HAP-1 (cell line): ENCODE measurements at regions not wholly inside any gene's neighbourhood (a gene's known extent, or its start where the extent isn't known, plus 50 kb on each side); places are given as distances from the start of the nearest gene placed in this dataset.
"Not testable (repeated sequence)": the region's sequence is repeated elsewhere in the genome, so short reads cannot be mapped to it uniquely, and the experiment has no call there.

Experiments used
- DNase-seq, 2 experiments: peaks; one replicate each; pipeline ENCODE4 v3.0.0-alpha.2; 2016 to 2020; ENCODE audit warnings: low spot score in 2 of 2
- H3K27me3 ChIP-seq: fragments of 250-450 bp; sonication (Bioruptor Pico); 2 replicates; pipeline ENCODE4 v1.5.1; 2020; ENCODE audit warnings: low read depth, mild to moderate bottlenecking, moderate library complexity
- H3K36me3 ChIP-seq: fragments of 250-450 bp; sonication (Bioruptor Pico); replicated peaks from 2 replicates; pipeline ENCODE4 v1.5.1; 2020; ENCODE audit warnings: mild to moderate bottlenecking
- H3K4me1 ChIP-seq: fragments of 250-450 bp; sonication (Bioruptor Pico); 2 replicates; pipeline ENCODE4 v1.5.1; 2020; ENCODE audit warnings: mild to moderate bottlenecking
- H3K4me3 ChIP-seq: fragments of 250-450 bp; sonication (Bioruptor Pico); 2 replicates; pipeline ENCODE4 v1.5.1; 2020; ENCODE audit warnings: mild to moderate bottlenecking, moderate library complexity
- H3K9me3 ChIP-seq: fragments of 250-450 bp; sonication (Bioruptor Pico); 2 replicates; pipeline ENCODE4 v1.5.1; 2020; ENCODE audit warnings: mild to moderate bottlenecking, moderate library complexity
- in situ Hi-C: fragments of 300-500 bp; cut with MboI; formaldehyde crosslinking; loops from 3 replicates; pipeline ENCODE4 v1.14.3; 2020; ENCODE audit warnings: low sequenced_read_pairs, inconsistent platforms, mixed read lengths

DNA sequence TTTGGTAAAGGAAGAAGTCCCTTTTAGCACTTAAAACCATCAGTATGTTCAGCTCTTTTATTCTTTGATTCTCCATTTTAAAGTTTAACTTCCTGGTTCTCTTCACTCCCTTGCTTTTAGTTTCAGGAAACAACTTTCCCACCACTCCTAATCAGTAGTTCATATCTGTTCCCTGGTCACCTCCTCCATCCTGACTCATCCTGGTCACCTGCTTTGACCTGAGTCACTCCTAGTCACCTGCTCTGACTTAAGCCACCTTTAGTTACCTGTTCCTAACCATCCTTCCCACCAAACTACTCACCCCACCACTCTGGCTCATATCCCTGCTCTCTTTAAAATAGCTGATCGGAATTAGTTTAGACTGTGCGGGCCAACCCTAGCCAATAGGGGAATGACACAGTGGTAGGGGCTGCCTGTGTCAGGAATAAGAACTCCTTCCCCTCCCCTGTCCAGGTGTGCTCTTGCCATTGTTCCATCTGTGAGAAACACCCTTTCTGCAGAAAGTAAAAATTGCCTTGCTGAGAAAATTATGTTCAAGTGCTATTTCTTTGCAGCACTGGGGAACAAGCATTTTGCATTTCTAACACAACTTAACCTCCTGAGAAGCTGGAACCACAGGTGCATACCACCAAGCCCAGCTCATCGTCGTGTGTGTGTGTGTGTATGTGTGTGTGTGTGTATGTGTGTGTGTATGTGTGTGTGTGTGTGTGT is 204.0 kb upstream of the MAOA start:
- H3K27me3 ChIP-seq, H3K4me3 ChIP-seq, H3K36me3 ChIP-seq, H3K4me1 ChIP-seq, H3K9me3 ChIP-seq, in situ Hi-C loops, DNase-seq: not testable (repeated sequence)

DNA sequence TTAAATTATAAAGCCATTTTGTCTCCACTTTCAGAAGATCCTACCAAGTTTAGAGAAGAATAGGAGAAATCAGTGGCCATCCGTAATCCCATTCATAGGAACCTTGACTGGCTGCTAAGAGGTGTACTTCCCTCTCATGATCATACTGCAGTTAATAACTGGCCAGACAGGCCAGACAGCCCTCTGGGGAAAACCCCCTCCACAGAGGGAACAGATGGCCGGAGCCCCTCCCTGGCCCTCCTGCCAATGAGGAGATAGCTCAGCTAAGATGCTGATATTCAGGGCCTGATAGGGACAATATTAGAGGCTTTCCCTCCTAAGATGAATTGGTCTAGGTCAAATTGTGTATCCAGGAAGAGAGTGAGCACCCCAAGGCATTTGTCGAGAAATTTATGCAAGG is 200.0 kb upstream of the MAOA start:
- H3K4me3 ChIP-seq = no peak overlapping the region
- no peaks in the 10 kb centered on the region for H3K9me3 ChIP-seq
- no peak for DNase-seq
- no peaks in the 10 kb centered on the region for H3K36me3 ChIP-seq
- in situ Hi-C loops = no loop called here
- H3K27me3 ChIP-seq = no peaks in the 10 kb centered on the region
- no peaks in the 10 kb centered on the region for H3K4me1 ChIP-seq

DNA sequence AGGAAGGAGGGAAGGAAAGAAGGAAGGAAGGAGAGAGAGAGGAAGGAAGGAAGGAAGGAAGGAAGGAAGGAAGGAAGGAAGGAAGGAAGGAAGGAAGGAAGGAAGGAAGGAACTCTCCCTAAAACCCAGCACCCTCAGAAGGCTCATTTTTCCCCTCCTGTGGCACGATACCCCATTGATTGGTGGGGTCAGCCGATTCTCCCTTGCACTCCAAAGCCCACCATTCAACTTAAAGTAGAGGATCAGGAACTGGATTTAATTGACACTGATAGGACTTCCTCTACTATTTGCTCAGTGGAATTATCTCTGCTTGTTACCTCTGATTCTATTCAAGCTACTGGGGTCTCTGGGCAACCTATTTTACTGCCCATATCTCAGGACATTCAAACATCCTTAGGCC is 199.2 kb upstream of the MAOA start:
- Histone ChIP-seq H3K27me3 (no peaks in the 10 kb centered on the region), H3K4me1 (no peaks in the 10 kb centered on the region), H3K36me3 (no peaks in the 10 kb centered on the region), H3K4me3 (no peak overlapping the region), H3K9me3 (no peaks in the 10 kb centered on the region)
- DNase-seq = no peak
- in situ Hi-C loops = no loop called here

DNA sequence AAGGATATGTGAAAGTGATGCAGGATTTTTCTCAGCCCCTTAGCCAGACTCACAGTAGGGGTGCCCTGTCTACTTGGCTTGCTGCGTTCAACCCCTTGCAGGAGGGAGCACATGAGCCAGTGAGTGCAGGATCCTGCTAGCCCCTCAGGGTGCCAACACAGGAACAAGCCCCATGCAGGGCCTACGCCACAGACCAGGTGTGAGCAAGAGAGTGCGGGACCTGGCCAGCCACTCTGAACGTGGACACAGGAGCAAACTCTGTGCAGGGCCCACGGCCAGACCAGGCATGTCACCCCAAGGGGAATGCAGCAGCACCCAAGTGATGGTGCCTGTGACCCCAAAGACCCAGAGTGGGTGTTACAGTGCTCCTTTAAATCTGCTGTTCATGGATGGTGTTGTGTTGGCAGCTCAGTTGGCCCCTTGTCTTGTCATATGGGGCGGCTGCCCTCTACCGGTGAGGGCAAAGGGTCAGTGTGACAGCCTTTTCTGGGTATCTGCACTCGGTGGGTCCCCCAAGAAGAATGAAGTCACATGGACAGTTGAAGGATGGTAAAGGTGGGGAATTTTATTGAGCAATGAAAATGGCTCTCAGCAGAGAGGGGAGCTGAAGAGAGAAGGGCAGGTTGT is 188.4 kb upstream of the MAOA start:
- no peak overlapping the region for H3K4me3 ChIP-seq
- H3K27me3 ChIP-seq = no peaks in the 10 kb centered on the region
- no peaks in the 10 kb centered on the region for H3K4me1 ChIP-seq
- DNase-seq = no peak
- in situ Hi-C loops = no loop called here
- H3K9me3 ChIP-seq = no peaks in the 10 kb centered on the region
- no peaks in the 10 kb centered on the region for H3K36me3 ChIP-seq

DNA sequence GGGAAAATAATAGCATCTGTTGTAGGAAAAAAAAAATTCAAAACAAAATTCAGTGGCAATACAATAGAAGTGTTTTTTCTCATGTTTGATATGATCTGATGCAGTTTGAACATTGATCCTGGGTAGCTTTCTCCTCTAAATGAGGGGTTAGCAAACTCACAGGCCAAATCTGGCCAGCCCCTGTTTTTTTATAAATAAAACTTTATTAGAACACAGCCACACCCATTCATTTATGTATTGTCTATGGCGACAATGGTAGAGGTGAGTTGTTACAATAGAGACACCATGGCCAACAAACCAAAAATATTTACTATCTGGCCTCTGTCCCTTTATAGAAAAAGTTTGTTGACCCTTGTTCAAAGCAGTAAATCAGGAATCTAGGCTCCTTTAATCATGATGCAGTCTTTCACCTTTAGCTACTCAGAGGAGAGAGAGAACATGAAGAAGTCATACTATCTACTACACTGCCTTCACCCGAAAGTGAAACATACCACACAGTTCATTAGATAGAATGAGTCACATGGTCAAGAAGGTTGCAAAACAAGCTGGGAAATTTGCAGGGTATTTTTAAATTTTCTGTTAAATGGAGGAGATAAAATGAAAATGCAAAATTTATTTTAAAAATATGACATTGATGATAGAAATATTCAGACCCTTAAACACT is 186.6 kb upstream of the MAOA start:
- in situ Hi-C loops = no loop called here
- Histone ChIP-seq H3K4me3 (no peak overlapping the region), H3K9me3 (no peaks in the 10 kb centered on the region), H3K4me1 (no peaks in the 10 kb centered on the region), H3K27me3 (no peaks in the 10 kb centered on the region), H3K36me3 (no peaks in the 10 kb centered on the region)
- no peak for DNase-seq

DNA sequence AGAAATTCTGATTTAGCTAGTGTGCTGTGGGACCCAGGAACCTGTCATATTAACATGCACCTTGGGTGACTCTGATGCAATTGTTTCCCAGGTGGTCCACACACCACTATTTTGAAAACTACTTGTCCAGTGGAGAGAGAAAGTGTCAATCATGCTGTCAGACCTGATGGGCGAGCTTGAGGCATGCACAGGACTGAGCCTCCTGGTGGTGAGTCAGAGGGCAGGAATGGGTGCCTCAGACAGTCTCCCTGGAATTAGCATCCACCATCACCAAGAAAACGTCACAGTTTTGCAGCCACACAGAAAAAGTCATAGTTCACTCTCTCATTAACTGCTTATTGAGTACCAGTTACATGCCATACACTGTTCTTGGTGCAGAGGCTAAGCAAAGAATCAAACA is 181.8 kb upstream of the MAOA start:
- no peaks in the 10 kb centered on the region for H3K27me3 ChIP-seq
- no peaks in the 10 kb centered on the region for H3K36me3 ChIP-seq
- in situ Hi-C loops = no loop called here
- no peak for DNase-seq
- H3K4me1 ChIP-seq = no peaks in the 10 kb centered on the region
- H3K4me3 ChIP-seq = no peak overlapping the region
- no peaks in the 10 kb centered on the region for H3K9me3 ChIP-seq

DNA sequence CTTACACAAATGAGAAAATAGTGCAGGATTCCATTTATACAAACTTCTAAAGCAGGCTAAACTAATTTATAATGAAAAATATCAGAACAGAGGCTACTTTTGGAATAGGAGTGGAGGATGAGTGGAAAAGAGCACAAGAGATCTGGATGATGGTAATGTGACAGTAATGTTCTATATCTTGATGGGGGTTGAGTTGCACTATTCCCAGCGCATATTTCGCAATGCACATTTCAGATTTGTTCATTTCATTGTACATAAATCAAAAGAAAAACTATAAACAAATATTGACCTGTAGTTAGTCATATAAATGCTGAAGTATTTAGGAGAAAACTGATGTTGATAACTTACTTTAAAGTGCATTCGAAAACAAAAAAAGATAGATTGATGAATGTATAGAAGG is 177.0 kb upstream of the MAOA start:
- DNase-seq = no peak
- Histone ChIP-seq H3K36me3 (no peaks in the 10 kb centered on the region), H3K4me3 (no peak overlapping the region), H3K9me3 (no peaks in the 10 kb centered on the region), H3K4me1 (no peaks in the 10 kb centered on the region), H3K27me3 (no peaks in the 10 kb centered on the region)
- in situ Hi-C loops = no loop called here

DNA sequence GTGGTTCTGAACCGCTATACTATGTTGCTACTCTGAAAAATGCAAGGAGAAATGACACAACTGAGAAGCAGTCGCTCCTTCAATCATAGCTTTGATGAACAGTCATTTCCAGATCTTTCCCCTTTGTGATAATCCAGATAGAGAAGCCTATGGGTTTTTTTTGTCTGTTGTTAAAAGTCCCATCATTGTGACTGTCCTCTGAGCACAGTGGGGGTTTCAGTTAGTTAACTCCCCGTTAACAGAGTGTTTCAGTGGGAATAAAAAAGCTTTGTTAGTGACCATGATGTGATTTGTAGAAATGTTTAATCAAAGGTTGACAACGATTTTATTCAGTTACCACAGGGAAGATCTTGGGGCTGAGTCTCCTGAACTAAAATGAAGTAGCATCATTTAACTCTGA is 176.2 kb upstream of the MAOA start:
- no peak for DNase-seq
- no peaks in the 10 kb centered on the region for H3K4me1 ChIP-seq
- H3K36me3 ChIP-seq = no peaks in the 10 kb centered on the region
- H3K9me3 ChIP-seq = no peaks in the 10 kb centered on the region
- no peak overlapping the region for H3K4me3 ChIP-seq
- in situ Hi-C loops = no loop called here
- H3K27me3 ChIP-seq = no peaks in the 10 kb centered on the region

DNA sequence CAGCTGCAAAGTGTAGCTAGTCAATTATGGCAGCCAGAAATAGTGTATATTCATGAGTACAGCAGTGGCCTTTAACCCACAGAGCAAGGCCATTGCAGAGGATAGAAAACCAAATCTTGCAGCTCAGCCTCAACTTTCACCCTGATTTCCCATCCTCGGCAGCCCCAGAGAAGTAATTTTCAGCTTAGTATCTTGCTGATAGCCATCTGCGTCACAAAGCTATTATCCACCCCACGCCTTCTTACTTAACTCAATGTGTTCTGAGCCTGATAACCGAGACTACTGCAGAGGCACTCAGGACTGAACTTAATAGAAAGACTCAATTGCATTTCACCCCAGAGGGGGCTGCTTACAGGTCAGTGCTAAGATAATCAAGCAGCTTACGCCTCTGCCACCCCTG is 174.5 kb upstream of the MAOA start:
- Histone ChIP-seq H3K27me3 (no peaks in the 10 kb centered on the region), H3K9me3 (no peaks in the 10 kb centered on the region), H3K4me3 (no peak overlapping the region), H3K36me3 (no peaks in the 10 kb centered on the region), H3K4me1 (no peaks in the 10 kb centered on the region)
- in situ Hi-C loops = no loop called here
- DNase-seq = peak in 1 of 2 experiments; percentile 9

DNA sequence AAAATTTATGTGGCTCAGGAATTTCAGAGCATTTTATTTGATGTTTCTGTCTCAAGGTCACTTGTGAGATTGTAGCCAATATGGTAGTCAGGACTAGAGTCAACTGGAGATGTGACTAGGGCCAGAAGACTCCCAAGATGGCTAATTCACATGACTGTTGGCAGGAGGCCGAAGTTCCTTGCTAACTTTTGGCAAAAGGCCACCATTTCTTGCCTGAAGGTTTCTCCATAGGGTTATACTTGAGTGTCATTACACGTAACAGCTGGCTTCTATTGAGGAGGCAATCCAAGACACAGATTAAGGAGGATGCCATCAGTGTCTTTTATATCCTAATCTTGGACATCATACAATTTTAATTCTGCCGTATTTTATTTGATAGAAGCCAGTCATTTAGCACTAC is 162.3 kb upstream of the MAOA start:
- Histone ChIP-seq H3K27me3 (no peaks in the 10 kb centered on the region), H3K4me1 (no peaks in the 10 kb centered on the region), H3K36me3 (no peaks in the 10 kb centered on the region), H3K4me3 (no peak overlapping the region), H3K9me3 (no peaks in the 10 kb centered on the region)
- in situ Hi-C loops = no loop called here
- no peak for DNase-seq

DNA sequence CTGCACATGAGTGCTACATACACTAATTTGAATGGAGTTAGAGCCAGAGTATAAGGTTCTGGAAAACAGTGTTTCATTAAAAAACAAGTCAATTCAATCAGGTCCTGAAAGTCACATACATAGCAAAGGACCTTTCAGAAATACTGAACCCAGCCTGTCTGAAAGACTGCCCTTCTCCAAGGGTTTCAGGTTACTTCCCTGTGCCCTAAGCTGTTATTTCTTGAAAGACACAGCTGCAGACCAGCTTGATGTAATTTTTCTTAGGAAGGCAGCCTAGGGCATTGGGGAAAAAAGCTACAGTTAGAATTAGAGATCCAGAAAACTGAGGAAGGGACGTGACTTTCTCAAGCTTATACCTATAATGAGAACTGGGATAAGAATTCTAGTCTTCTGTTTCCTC is 155.9 kb upstream of the MAOA start:
- H3K36me3 ChIP-seq = no peaks in the 10 kb centered on the region
- H3K27me3 ChIP-seq = no peaks in the 10 kb centered on the region; the same call in 1 of the 2 replicates
- no peaks in the 10 kb centered on the region for H3K4me1 ChIP-seq
- no peak for DNase-seq
- H3K9me3 ChIP-seq = no peaks in the 10 kb centered on the region
- in situ Hi-C loops = no loop called here
- no peak overlapping the region for H3K4me3 ChIP-seq

DNA sequence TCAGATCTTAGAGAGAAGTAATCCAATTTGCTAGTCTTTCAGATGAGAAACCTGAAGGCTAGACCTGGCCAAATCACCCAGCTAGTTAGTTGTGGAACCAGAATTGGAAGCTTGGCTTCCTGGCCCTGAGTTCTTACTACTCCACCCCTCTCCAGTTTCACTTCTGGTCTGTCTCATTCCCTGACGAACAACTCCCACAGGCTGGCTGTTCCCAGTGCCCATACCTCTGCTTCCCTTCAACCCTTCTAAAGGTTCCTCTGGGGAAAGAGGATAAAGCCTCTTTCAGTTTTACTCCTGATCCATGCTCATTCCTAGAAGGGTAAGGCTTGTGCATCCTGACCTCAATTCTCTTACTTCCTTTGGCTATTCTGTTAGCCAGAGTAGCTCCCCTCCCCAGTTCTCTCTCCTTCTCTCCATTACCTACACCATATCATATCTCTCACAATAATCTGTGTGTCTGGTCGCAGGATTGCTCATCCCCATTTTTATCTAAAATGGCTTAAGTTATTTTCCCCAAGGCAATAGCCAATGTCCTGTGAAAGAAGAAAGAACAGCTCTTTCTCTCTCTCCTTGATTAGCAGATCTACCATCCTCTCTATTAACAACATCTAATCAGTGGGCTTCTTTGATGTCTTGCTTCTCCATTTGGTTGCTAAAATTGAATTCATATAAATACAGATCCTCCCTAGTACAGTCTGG is 155.0 kb upstream of the MAOA start:
- no peak overlapping the region for H3K4me3 ChIP-seq
- DNase-seq = no peak
- H3K9me3 ChIP-seq = no peaks in the 10 kb centered on the region
- in situ Hi-C loops = no loop called here
- H3K27me3 ChIP-seq = no peaks in the 10 kb centered on the region; the same call in 1 of the 2 replicates
- no peaks in the 10 kb centered on the region for H3K36me3 ChIP-seq
- no peaks in the 10 kb centered on the region for H3K4me1 ChIP-seq

DNA sequence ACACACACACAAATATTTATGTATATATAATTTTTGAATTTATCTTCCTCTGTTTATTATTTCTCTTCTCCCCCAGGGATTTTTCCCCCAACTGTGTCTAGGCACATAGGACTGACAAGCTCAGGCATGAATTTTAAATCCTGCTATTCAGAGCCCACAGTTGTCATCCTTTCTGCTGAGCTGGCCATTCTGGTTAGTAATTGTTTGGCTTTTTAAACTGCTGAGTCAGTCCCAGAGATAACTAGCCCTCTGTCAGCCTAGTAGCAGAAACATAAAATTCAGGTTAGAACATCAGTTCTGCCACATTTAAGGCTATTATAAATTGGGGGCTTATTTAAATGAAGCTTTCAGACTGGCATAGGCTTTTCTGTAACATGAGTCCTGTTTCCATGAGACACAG is 151.7 kb upstream of the MAOA start:
- Histone ChIP-seq H3K4me3 (no peak overlapping the region), H3K4me1 (no peaks in the 10 kb centered on the region), H3K9me3 (no peaks in the 10 kb centered on the region), H3K36me3 (no peaks in the 10 kb centered on the region), H3K27me3 (no peaks in the 10 kb centered on the region; the same call in 1 of the 2 replicates)
- in situ Hi-C loops = no loop called here
- DNase-seq = no peak

DNA sequence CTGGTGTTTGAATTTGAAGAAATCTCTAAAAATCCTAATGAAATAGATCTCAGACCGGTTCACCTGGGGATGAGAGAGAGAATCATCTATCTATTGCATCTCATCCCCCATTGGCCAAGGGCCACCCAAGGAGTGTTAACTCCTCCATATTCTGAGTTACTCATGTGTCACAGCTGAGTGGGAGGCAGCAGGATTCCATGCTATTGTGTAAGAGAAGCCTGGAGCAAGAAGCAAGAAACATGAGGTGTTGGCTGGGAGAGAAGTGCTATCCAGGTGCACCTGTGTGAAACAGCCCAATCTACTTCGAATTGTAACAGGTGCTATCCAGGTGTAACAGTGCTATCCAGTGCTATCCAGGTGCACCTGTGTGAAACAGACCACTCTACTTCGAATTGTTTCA is 150.3 kb upstream of the MAOA start:
- Histone ChIP-seq H3K27me3 (no peaks in the 10 kb centered on the region), H3K9me3 (no peaks in the 10 kb centered on the region), H3K36me3 (no peaks in the 10 kb centered on the region), H3K4me1 (no peaks in the 10 kb centered on the region), H3K4me3 (no peak overlapping the region)
- DNase-seq = no peak
- in situ Hi-C loops = no loop called here
